ENCODE measurements at regions not wholly inside any gene's neighbourhood (a gene's known extent, or its start where the extent isn't known, plus 50 kb on each side); places are given as distances from the start of the nearest gene placed in this dataset.

- no peaks in the 10 kb centered on the region for H3F3A ChIP-seq (ENCODE audit: low read length, unreplicated experiment)
- H3K4me2 ChIP-seq (ENCODE audit: low read length): no peak overlapping the region
- no peaks in the 10 kb centered on the region for H3K36me3 ChIP-seq (ENCODE audit: low read depth, low read length)
- DNase-seq (no peak), ATAC-seq (no peak)
- no peak overlapping the region for H3K9ac ChIP-seq (ENCODE audit: low read length)
- H3K9me2 ChIP-seq (replicated peaks; ENCODE audit: low read length): no peaks in the 10 kb centered on the region
- H2AFZ ChIP-seq (ENCODE audit: low read length): no peak overlapping the region
- H3K4me3 ChIP-seq (ENCODE audit: low read length): no peak overlapping the region
- ChIA-PET CTCF (no interaction called here), POLR2A (ENCODE audit: unreplicated experiment) (no interaction called here)
- H3K4me1 ChIP-seq (ENCODE audit: insufficient read depth, low read length): no peaks in the 10 kb centered on the region
- peaks cover 10% of the 10 kb centered on the region for H3K27me3 ChIP-seq (ENCODE audit: low read length)
- no peaks in the 10 kb centered on the region for H3K79me2 ChIP-seq (ENCODE audit: low read length)
- H3K9me3 ChIP-seq (ENCODE audit: low read length): no peaks in the 10 kb centered on the region
- no TSS peak for BruUV-seq (replicated peaks)
- no peaks in the 10 kb centered on the region for H4K20me1 ChIP-seq (ENCODE audit: low read length)
- TF ChIP-seq EZH2phosphoT487 (IDR thresholded peaks at IDR 0.05; ENCODE audit: borderline replicate concordance, low read length) (no peak), EZH2 (IDR thresholded peaks at IDR 0.05; ENCODE audit: low read length, unreplicated experiment) (no peak), CTCF (conservative IDR thresholded peaks at IDR 0.05; ENCODE audit: low read depth, low read length) (no peak)
- no peak overlapping the region for H3K27ac ChIP-seq (ENCODE audit: low read length)
- intact Hi-C loops (cut with micrococcal nuclease): no loop called here
These were observed 145.8 kb upstream of the SOX5 start for GRCh38 chr12:24095245-24095644.

- CTCF ChIA-PET: no interaction called here
- no peak overlapping the region for H3K4me2 ChIP-seq (ENCODE audit: low read length)
- H3K27me3 ChIP-seq (ENCODE audit: low read length): peaks cover 10% of the 10 kb centered on the region
- H3F3A ChIP-seq (ENCODE audit: low read length, unreplicated experiment): no peaks in the 10 kb centered on the region
- no peaks in the 10 kb centered on the region for H4K20me1 ChIP-seq (ENCODE audit: low read length)
- no peak overlapping the region for H3K9ac ChIP-seq (ENCODE audit: low read length)
- no peaks in the 10 kb centered on the region for H3K36me3 ChIP-seq (ENCODE audit: low read depth, low read length)
- DNase-seq: no peak
- H2AFZ ChIP-seq (ENCODE audit: low read length): no peak overlapping the region
- H3K79me2 ChIP-seq (ENCODE audit: low read length): no peaks in the 10 kb centered on the region
- H3K9me3 ChIP-seq (ENCODE audit: low read length): no peaks in the 10 kb centered on the region
- H3K27ac ChIP-seq (ENCODE audit: low read length): no peak overlapping the region
- TF ChIP-seq CTCF (conservative IDR thresholded peaks at IDR 0.05; ENCODE audit: low read depth, low read length) (no peak), EZH2phosphoT487 (IDR thresholded peaks at IDR 0.05; ENCODE audit: borderline replicate concordance, low read length) (no peak)
- no TSS peak for BruUV-seq (replicated peaks)
- no peaks in the 10 kb centered on the region for H3K4me1 ChIP-seq (ENCODE audit: insufficient read depth, low read length)
- ATAC-seq: no peak
- H3K4me3 ChIP-seq (ENCODE audit: low read length): no peak overlapping the region
- H3K9me2 ChIP-seq (replicated peaks; ENCODE audit: low read length): no peaks in the 10 kb centered on the region
- POLR2A ChIA-PET (ENCODE audit: unreplicated experiment): no interaction called here
- intact Hi-C loops (cut with micrococcal nuclease): no loop called here
These were observed 140.0 kb upstream of the SOX5 start for GRCh38 chr12:24089510-24089890.

GRCh38 chr12:24088751-24089509 is 139.5 kb upstream of the SOX5 start:
- ATAC-seq: no peak
- no peaks in the 10 kb centered on the region for H3F3A ChIP-seq (ENCODE audit: low read length, unreplicated experiment)
- CTCF ChIA-PET: no interaction called here
- no TSS peak for BruUV-seq (replicated peaks)
- no peaks in the 10 kb centered on the region for H3K79me2 ChIP-seq (ENCODE audit: low read length)
- H3K4me1 ChIP-seq (ENCODE audit: insufficient read depth, low read length): no peaks in the 10 kb centered on the region
- POLR2A ChIA-PET (ENCODE audit: unreplicated experiment): no interaction called here
- TF ChIP-seq EZH2 (IDR thresholded peaks at IDR 0.05; ENCODE audit: low read length, unreplicated experiment): no peak
- TF ChIP-seq EZH2phosphoT487 (IDR thresholded peaks at IDR 0.05; ENCODE audit: borderline replicate concordance, low read length): no peak
- no peak for TF ChIP-seq CTCF (conservative IDR thresholded peaks at IDR 0.05; ENCODE audit: low read depth, low read length)
- no peak overlapping the region for H3K9ac ChIP-seq (ENCODE audit: low read length)
- H2AFZ ChIP-seq (ENCODE audit: low read length): no peak overlapping the region
- no peaks in the 10 kb centered on the region for H3K9me2 ChIP-seq (replicated peaks; ENCODE audit: low read length)
- H4K20me1 ChIP-seq (ENCODE audit: low read length): no peaks in the 10 kb centered on the region
- no peak overlapping the region for H3K27ac ChIP-seq (ENCODE audit: low read length)
- H3K27me3 ChIP-seq (ENCODE audit: low read length): peaks cover 10% of the 10 kb centered on the region
- no peak overlapping the region for H3K4me3 ChIP-seq (ENCODE audit: low read length)
- H3K36me3 ChIP-seq (ENCODE audit: low read depth, low read length): no peaks in the 10 kb centered on the region
- no peak overlapping the region for H3K4me2 ChIP-seq (ENCODE audit: low read length)
- intact Hi-C loops (cut with micrococcal nuclease): no loop called here
- no peak for DNase-seq
- H3K9me3 ChIP-seq (ENCODE audit: low read length): no peaks in the 10 kb centered on the region

Data from PC-3 (cell line).